ENCODE measurements at regions not wholly inside any gene's neighbourhood (a gene's known extent, or its start where the extent isn't known, plus 50 kb on each side); places are given as distances from the start of the nearest gene placed in this dataset.

DNA sequence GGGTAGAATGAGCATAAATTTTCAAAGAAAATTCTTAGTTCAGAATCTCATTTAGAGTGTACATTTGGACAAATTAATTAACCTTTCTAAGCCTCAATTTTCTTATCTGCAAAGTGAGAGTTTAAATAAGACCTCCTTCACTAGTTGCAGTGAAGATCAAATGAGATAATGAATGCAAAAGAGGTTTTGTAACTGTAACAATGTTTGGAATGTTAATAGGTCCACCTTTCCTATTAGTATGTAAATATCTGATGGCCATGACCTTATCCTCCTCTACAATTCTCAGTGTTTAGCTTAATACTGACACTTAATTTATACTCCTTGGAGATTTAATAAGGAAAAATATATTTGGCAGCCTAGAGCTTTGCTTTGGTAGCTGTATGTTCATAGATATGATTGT, 138.8 kb downstream of the GABRG1 start:
- Mint-ChIP-seq H3K4me3 (no peak overlapping the region), H3K27ac (no peak overlapping the region)

DNA sequence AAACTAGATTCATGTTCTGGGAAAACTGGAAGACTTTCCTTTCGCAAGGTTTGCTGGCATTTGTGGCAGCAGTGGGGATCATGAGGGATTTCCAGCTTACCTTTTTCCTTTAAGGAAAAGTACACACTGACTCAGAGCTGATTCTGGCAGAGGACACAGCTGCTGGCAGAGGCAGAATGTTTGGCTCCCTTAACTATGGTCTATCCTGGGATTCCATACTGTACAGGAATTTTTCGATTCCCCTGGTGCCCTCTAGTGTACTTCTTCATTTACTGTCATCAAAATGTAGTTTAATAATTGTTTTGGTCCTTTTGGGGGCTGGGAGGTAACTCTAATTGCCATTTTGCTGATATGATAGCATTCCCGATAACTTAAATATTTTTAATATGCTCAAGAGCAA, 152.7 kb downstream of the GABRG1 start:
- H3K36me3 Mint-ChIP-seq (ENCODE audit: low read depth) = no peaks in the 10 kb centered on the region
- H3K9me3 Mint-ChIP-seq = peaks cover 38% of the 10 kb centered on the region
- no peak for DNase-seq
- H3K4me1 Mint-ChIP-seq (ENCODE audit: low read depth) = no peaks in the 10 kb centered on the region
- H3K27ac Mint-ChIP-seq = no peak overlapping the region
- H3K27me3 Mint-ChIP-seq (ENCODE audit: insufficient read depth) = no peaks in the 10 kb centered on the region
- TF ChIP-seq, protein P1, sequence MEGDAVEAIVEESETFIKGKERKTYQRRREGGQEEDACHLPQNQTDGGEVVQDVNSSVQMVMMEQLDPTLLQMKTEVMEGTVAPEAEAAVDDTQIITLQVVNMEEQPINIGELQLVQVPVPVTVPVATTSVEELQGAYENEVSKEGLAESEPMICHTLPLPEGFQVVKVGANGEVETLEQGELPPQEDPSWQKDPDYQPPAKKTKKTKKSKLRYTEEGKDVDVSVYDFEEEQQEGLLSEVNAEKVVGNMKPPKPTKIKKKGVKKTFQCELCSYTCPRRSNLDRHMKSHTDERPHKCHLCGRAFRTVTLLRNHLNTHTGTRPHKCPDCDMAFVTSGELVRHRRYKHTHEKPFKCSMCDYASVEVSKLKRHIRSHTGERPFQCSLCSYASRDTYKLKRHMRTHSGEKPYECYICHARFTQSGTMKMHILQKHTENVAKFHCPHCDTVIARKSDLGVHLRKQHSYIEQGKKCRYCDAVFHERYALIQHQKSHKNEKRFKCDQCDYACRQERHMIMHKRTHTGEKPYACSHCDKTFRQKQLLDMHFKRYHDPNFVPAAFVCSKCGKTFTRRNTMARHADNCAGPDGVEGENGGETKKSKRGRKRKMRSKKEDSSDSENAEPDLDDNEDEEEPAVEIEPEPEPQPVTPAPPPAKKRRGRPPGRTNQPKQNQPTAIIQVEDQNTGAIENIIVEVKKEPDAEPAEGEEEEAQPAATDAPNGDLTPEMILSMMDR (IDR thresholded peaks at IDR 0.05) = no peak
- H3K4me3 Mint-ChIP-seq = no peak overlapping the region

More for the DNA sequence above, 138.8 kb downstream of the GABRG1 start:
- peaks cover 41% of the 10 kb centered on the region for H3K9me3 Mint-ChIP-seq
- no peaks in the 10 kb centered on the region for H3K4me1 Mint-ChIP-seq (ENCODE audit: low read depth)
- no peak for DNase-seq
- H3K36me3 Mint-ChIP-seq (ENCODE audit: low read depth) = no peaks in the 10 kb centered on the region
- H3K27me3 Mint-ChIP-seq (ENCODE audit: insufficient read depth) = no peaks in the 10 kb centered on the region
- TF ChIP-seq, protein P1 (IDR thresholded peaks at IDR 0.05) = no peak

DNA sequence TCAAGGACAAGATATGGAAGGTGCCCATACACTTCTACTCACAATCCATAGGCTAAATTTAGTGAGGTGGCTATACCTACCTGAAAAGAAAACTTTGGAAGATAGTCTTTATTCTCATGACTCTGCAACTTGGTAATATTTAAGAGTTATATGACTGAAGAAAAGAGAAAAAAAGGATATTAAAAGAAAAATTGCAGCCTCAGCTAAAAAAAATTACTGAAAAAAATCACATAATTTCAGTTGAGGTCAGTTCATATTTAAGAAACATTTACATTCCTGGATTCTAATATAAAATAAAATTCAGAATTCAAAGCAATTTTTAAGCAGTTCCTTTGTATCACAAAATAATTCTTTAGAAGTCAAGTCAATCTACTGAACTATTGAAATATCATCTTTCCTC, 166.5 kb downstream of the GABRG1 start:
- Mint-ChIP-seq H3K4me3 (no peak overlapping the region), H3K36me3 (ENCODE audit: low read depth) (no peaks in the 10 kb centered on the region), H3K27ac (no peak overlapping the region), H3K9me3 (peaks cover 25% of the 10 kb centered on the region), H3K27me3 (ENCODE audit: insufficient read depth) (no peaks in the 10 kb centered on the region), H3K4me1 (ENCODE audit: low read depth) (no peaks in the 10 kb centered on the region)
- DNase-seq = no peak
- TF ChIP-seq, protein P1 (IDR thresholded peaks at IDR 0.05) = no peak

DNA sequence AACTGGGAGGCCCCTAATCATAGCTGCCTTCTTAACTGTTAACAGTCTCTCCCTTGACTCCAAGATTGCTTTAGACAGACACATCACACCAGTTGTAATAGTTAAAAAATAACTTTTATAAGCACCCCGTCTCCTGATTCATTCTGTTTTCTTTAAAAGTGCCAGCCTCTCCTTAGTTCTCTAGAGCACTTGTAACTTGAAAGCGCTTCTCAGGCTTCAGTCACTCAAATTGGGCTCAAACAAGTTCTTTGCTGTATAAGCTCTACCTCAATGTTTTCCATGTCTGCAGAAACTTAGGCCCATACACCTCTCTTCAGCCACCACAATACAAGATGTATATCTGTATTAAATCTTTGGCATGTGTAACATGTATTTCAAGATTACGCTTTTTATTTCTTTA, 169.6 kb downstream of the GABRG1 start:
- TF ChIP-seq, protein P1 (IDR thresholded peaks at IDR 0.05) = no peak
- DNase-seq = no peak
- Mint-ChIP-seq H3K27me3 (ENCODE audit: insufficient read depth) (no peaks in the 10 kb centered on the region), H3K4me1 (ENCODE audit: low read depth) (no peaks in the 10 kb centered on the region), H3K27ac (no peak overlapping the region), H3K9me3 (peaks cover 10% of the 10 kb centered on the region), H3K36me3 (ENCODE audit: low read depth) (no peaks in the 10 kb centered on the region), H3K4me3 (no peak overlapping the region)

DNA sequence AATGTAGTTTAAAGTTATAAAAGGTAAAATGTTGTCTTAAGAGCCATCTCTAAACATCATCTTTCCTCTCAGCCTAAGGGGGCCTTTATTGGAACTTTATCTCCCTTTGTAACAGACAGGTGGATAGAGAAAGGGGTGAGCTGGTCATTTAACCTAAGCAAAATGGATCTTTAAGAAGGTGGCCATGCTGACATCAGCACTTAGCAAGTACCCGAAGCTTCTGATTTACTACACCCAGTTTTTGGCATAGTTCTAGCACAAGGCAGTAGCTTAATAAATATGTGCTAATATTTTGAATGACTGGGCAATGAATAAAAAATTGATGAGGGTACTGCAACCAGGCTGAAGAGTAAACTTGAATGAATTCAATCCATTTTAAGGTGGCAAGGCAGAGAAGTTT, 172.7 kb downstream of the GABRG1 start:
- DNase-seq = no peak
- no peaks in the 10 kb centered on the region for H3K27me3 Mint-ChIP-seq (ENCODE audit: insufficient read depth)
- TF ChIP-seq, protein P1 (IDR thresholded peaks at IDR 0.05) = no peak
- peaks cover 7% of the 10 kb centered on the region; the same call in 1 of the 2 replicates for H3K36me3 Mint-ChIP-seq (ENCODE audit: low read depth)
- peaks cover 19% of the 10 kb centered on the region for H3K9me3 Mint-ChIP-seq
- no peak overlapping the region for H3K4me3 Mint-ChIP-seq
- no peaks in the 10 kb centered on the region for H3K4me1 Mint-ChIP-seq (ENCODE audit: low read depth)
- no peak overlapping the region for H3K27ac Mint-ChIP-seq

DNA sequence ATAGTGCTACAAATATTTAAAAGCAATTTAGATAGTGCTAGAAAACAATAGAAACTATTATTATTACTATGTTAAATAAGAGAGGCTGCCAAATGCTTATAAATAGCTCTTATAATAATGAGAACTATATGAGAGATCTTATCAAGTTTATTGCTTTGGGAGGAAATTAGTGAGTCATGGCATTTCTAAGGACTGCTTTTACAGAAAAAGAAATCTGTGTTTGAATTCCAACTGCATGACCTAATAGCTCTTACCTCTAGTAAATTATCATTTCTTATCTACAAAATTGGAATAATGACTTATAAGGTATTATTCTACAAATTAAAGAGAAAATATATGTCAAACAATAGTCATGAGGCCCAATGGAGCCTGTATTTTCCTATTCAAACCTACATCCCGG, 177.2 kb downstream of the GABRG1 start:
- peaks cover 7% of the 10 kb centered on the region; the same call in 1 of the 2 replicates for H3K36me3 Mint-ChIP-seq (ENCODE audit: low read depth)
- H3K27me3 Mint-ChIP-seq (ENCODE audit: insufficient read depth) = no peaks in the 10 kb centered on the region
- TF ChIP-seq, protein P1 (IDR thresholded peaks at IDR 0.05) = no peak
- H3K4me1 Mint-ChIP-seq (ENCODE audit: low read depth) = no peaks in the 10 kb centered on the region
- no peak overlapping the region for H3K4me3 Mint-ChIP-seq
- H3K9me3 Mint-ChIP-seq = peaks cover 9% of the 10 kb centered on the region
- peak; percentile 16 for DNase-seq
- no peak overlapping the region for H3K27ac Mint-ChIP-seq

All from HFFc6 (cell line).